ENCODE measurements at regions not wholly inside any gene's neighbourhood (a gene's known extent, or its start where the extent isn't known, plus 50 kb on each side); places are given as distances from the start of the nearest gene placed in this dataset.

DNA sequence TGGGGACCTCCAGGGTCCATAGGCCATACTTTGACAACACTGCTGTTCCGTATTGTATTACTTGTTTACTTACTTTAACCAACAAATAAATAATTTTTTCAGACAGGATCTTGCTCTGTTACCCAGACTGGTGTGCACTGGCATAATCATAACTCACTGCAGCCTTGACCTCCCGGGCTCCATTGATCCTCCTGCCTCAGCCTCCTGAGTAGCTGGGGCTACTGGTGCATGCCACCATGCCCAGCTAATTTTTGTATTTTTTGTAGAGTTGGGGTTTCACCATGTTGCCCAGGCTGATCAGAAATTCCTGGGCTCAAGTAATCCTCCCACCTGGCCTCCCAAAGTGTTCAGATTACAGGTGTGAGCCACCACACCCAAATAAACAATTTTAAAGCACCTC is 64.9 kb upstream of the C15orf39 start:
- H3K4me1 ChIP-seq (ENCODE audit: control insufficient read depth, insufficient read depth, low read length, poor library complexity, severe bottlenecking): no peaks in the 10 kb centered on the region
- H3K4me3 Mint-ChIP-seq: no peak overlapping the region

DNA sequence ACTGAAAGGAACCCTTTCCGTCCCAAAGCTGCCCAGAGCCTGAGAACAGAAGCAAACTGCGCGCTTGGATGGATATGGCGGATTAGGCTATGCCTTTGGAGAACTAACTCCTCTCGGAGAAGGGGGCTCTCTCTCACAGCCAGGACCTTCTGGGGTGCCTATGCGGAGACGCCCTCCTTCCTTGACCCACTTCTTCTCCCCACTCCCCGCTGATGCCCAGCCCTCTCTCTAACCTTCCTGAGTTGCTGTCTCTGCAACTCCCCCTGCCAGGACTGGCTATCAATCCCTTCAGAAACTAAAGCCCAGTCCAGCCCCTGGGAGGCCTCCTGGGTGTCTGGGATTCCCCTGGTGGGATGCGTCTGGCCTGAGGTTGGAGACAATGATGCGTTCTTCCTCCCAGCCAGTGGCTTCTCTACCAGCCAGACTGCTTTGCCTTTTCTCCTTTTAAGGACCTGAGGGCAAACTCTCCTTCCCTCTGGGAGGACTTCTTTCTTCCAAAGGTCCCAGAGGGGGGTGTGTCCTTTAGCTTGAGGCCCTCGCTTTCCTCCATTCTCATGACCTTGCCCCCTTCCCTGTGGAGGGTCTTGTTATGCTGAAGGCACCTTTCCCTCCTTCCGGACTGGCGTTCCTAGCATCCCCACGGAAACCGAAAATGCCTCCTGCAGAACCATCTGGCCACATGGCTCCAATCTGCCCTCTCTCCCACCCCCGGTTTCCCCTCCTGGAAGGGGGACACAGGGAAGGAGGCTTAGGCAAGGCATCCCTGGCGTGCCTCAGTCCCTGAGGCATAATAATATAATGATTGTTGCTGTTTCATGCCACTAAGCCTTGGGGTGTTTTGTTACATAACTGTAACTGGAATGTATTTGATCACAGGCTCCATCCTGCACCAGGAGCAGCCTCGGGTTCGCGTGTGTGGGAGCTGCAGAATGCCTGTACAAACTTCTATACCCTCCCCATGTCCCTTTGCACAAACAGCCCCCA is 63.4 kb upstream of the C15orf39 start:
- Mint-ChIP-seq H3K36me3 (no peaks in the 10 kb centered on the region), H3K9me3 (peaks cover 0 to 25% (median 8%) of the 10 kb centered on the region in 7 donors), H3K4me1 (no peaks in the 10 kb centered on the region), H3K27me3 (peaks cover 9% of the 10 kb centered on the region), H3K4me3 (no peak overlapping the region), H3K27ac (peak overlapping the region in 1 of 3 donors; percentile 23)
- peaks cover 13 to 14% of the 10 kb centered on the region in 2 experiments for H3K9me3 ChIP-seq (ENCODE audit: control insufficient read depth in 2 of 2, low read length in 2 of 2)
- DNase-seq (no peak), ATAC-seq (ENCODE audit: low read depth in 2 of 2) (no peak)
- no peaks in the 10 kb centered on the region for H3K4me1 ChIP-seq (ENCODE audit: control insufficient read depth, insufficient read depth, low read length, poor library complexity, severe bottlenecking)
- no peak overlapping the region for H3K27ac ChIP-seq (ENCODE audit: insufficient read depth, low read length, poor library complexity, severe bottlenecking)
- H3K36me3 ChIP-seq (ENCODE audit: control insufficient read depth, insufficient read depth, low read length): no peaks in the 10 kb centered on the region
- H3K4me3 ChIP-seq (ENCODE audit: low read depth, low read length): no peak overlapping the region
- no peaks in the 10 kb centered on the region for H3K27me3 ChIP-seq (ENCODE audit: control insufficient read depth, insufficient read depth, low read length)

More for the DNA sequence above, 64.9 kb upstream of the C15orf39 start:
- H3K36me3 Mint-ChIP-seq: no peaks in the 10 kb centered on the region
- no peaks in the 10 kb centered on the region for H3K27me3 ChIP-seq (ENCODE audit: control insufficient read depth, insufficient read depth, low read length)
- no peak overlapping the region for H3K27ac Mint-ChIP-seq
- H3K9me3 ChIP-seq (ENCODE audit: control insufficient read depth in 2 of 2, low read length in 2 of 2): no peaks in the 10 kb centered on the region
- H3K9me3 Mint-ChIP-seq: peaks cover 0 to 11% (median 3%) of the 10 kb centered on the region in 7 donors
- ATAC-seq (ENCODE audit: low read depth in 2 of 2): no peak
- H3K4me3 ChIP-seq (ENCODE audit: low read depth, low read length): no peak overlapping the region
- no peak for DNase-seq
- H3K4me1 Mint-ChIP-seq: no peaks in the 10 kb centered on the region
- H3K36me3 ChIP-seq (ENCODE audit: control insufficient read depth, insufficient read depth, low read length): no peaks in the 10 kb centered on the region
- peaks cover 5% of the 10 kb centered on the region for H3K27me3 Mint-ChIP-seq
- H3K27ac ChIP-seq (ENCODE audit: insufficient read depth, low read length, poor library complexity, severe bottlenecking): no peak overlapping the region

GRCh38 chr15:75140080-75140879 is 61.4 kb upstream of the C15orf39 start:
- H3K27ac ChIP-seq (ENCODE audit: insufficient read depth, low read length, poor library complexity, severe bottlenecking): no peak overlapping the region

GRCh38 chr15:75142499-75142898 is 59.2 kb upstream of the C15orf39 start:
- H3K27me3 Mint-ChIP-seq: peaks cover 4% of the 10 kb centered on the region
- H3K4me1 Mint-ChIP-seq: no peaks in the 10 kb centered on the region
- H3K4me3 Mint-ChIP-seq: no peak overlapping the region
- DNase-seq (no peak), ATAC-seq (ENCODE audit: low read depth in 2 of 2) (no peak)
- H3K36me3 Mint-ChIP-seq: no peaks in the 10 kb centered on the region
- H3K27me3 ChIP-seq (ENCODE audit: control insufficient read depth, insufficient read depth, low read length): no peaks in the 10 kb centered on the region
- no peak overlapping the region for H3K27ac Mint-ChIP-seq
- no peak overlapping the region for H3K27ac ChIP-seq (ENCODE audit: insufficient read depth, low read length, poor library complexity, severe bottlenecking)
- no peaks in the 10 kb centered on the region for H3K4me1 ChIP-seq (ENCODE audit: control insufficient read depth, insufficient read depth, low read length, poor library complexity, severe bottlenecking)
- H3K4me3 ChIP-seq (ENCODE audit: low read depth, low read length): no peak overlapping the region
- peaks cover 23 to 39% of the 10 kb centered on the region in 2 experiments for H3K9me3 ChIP-seq (ENCODE audit: control insufficient read depth in 2 of 2, low read length in 2 of 2)
- no peaks in the 10 kb centered on the region for H3K36me3 ChIP-seq (ENCODE audit: control insufficient read depth, insufficient read depth, low read length)
- peaks cover 0 to 38% (median 10%) of the 10 kb centered on the region in 7 donors for H3K9me3 Mint-ChIP-seq

More at GRCh38 chr15:75140080-75140879, 61.4 kb upstream of the C15orf39 start:
- Mint-ChIP-seq H3K27me3 (peaks cover 9% of the 10 kb centered on the region), H3K36me3 (no peaks in the 10 kb centered on the region), H3K4me1 (no peaks in the 10 kb centered on the region), H3K27ac (no peak overlapping the region), H3K9me3 (peaks cover 0 to 38% (median 8%) of the 10 kb centered on the region in 7 donors), H3K4me3 (no peak overlapping the region)
- Histone ChIP-seq H3K27me3 (ENCODE audit: control insufficient read depth, insufficient read depth, low read length) (no peaks in the 10 kb centered on the region), H3K9me3 (ENCODE audit: control insufficient read depth in 2 of 2, low read length in 2 of 2) (peaks cover 23 to 34% of the 10 kb centered on the region in 2 experiments), H3K36me3 (ENCODE audit: control insufficient read depth, insufficient read depth, low read length) (no peaks in the 10 kb centered on the region), H3K4me3 (ENCODE audit: low read depth, low read length) (no peak overlapping the region), H3K4me1 (ENCODE audit: control insufficient read depth, insufficient read depth, low read length, poor library complexity, severe bottlenecking) (no peaks in the 10 kb centered on the region)
- ATAC-seq (ENCODE audit: low read depth in 2 of 2) (no peak), DNase-seq (no peak)

DNA sequence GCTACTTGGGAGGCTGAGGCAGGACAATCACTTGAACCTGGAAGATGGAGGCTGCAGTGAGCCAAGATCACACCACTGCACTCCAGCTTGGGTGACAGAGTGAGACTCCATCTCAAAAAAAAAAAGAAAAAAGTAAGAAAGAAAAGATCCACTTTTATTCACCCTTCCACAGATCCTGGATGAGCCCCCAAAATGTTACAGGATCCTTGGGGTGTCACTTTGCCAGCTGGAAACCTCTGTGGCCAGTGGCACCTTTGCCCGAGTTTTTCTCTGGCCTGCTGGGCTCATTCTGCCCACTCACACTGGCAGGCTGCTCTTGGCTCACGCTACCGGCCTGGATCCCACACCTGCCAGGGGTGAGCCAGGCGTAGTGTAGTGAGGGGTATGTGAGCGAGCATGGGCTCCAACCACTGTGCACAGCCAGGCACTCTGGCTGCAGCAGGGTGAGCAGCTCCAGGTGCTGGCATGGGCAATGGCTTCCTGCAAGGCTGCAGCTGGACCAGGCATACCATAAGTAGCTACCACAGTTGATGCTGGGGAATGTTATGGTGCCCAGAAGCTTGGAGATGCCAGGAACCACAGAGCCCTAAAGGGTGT is 57.8 kb upstream of the C15orf39 start:
- peaks cover 4% of the 10 kb centered on the region for H3K27me3 Mint-ChIP-seq
- H3K9me3 ChIP-seq (ENCODE audit: control insufficient read depth in 2 of 2, low read length in 2 of 2): peaks cover 23 to 39% of the 10 kb centered on the region in 2 experiments
- H3K9me3 Mint-ChIP-seq: peaks cover 0 to 38% (median 10%) of the 10 kb centered on the region in 7 donors

GRCh38 chr15:75145027-75145841 is 56.4 kb upstream of the C15orf39 start:
- H3K4me3 Mint-ChIP-seq: no peak overlapping the region
- Histone ChIP-seq H3K36me3 (ENCODE audit: control insufficient read depth, insufficient read depth, low read length) (no peaks in the 10 kb centered on the region), H3K27me3 (ENCODE audit: control insufficient read depth, insufficient read depth, low read length) (no peaks in the 10 kb centered on the region), H3K27ac (ENCODE audit: insufficient read depth, low read length, poor library complexity, severe bottlenecking) (no peak overlapping the region), H3K4me3 (ENCODE audit: low read depth, low read length) (no peak overlapping the region), H3K4me1 (ENCODE audit: control insufficient read depth, insufficient read depth, low read length, poor library complexity, severe bottlenecking) (no peaks in the 10 kb centered on the region), H3K9me3 (ENCODE audit: control insufficient read depth in 2 of 2, low read length in 2 of 2) (peaks cover 23 to 39% of the 10 kb centered on the region in 2 experiments)
- no peak overlapping the region for H3K27ac Mint-ChIP-seq
- H3K4me1 Mint-ChIP-seq: no peaks in the 10 kb centered on the region
- no peaks in the 10 kb centered on the region for H3K36me3 Mint-ChIP-seq
- H3K27me3 Mint-ChIP-seq: peaks cover 9% of the 10 kb centered on the region
- DNase-seq: no peak
- peaks cover 0 to 38% (median 10%) of the 10 kb centered on the region in 7 donors for H3K9me3 Mint-ChIP-seq
- ATAC-seq (ENCODE audit: low read depth in 2 of 2): no peak

More for the DNA sequence above, 57.8 kb upstream of the C15orf39 start:
- H3K4me1 Mint-ChIP-seq: no peaks in the 10 kb centered on the region
- no peaks in the 10 kb centered on the region for H3K27me3 ChIP-seq (ENCODE audit: control insufficient read depth, insufficient read depth, low read length)
- H3K36me3 ChIP-seq (ENCODE audit: control insufficient read depth, insufficient read depth, low read length): no peaks in the 10 kb centered on the region
- ATAC-seq (ENCODE audit: low read depth in 2 of 2): no peak
- no peak overlapping the region for H3K4me3 ChIP-seq (ENCODE audit: low read depth, low read length)
- H3K4me1 ChIP-seq (ENCODE audit: control insufficient read depth, insufficient read depth, low read length, poor library complexity, severe bottlenecking): no peaks in the 10 kb centered on the region
- no peak overlapping the region for H3K4me3 Mint-ChIP-seq
- H3K27ac ChIP-seq (ENCODE audit: insufficient read depth, low read length, poor library complexity, severe bottlenecking): no peak overlapping the region
- no peaks in the 10 kb centered on the region for H3K36me3 Mint-ChIP-seq
- H3K27ac Mint-ChIP-seq: no peak overlapping the region
- DNase-seq: no peak

DNA sequence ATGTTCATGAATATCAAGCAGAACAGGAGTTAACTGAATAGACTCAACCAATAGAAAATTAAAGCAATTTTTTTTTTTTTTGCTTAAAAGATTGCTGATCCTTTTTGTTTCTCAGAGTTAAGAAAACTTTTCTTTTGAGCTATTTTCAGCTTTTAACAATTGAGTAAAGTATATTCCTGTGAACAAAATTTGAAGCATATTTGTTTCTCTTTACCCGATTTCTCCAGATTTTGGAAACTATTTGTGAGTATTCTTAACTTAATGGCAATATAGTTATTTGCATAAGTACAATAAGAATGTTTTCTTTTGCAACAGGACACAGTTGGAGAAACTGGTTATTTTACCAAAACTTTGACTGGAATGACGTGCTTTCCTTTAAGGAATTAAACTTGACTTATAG is 53.4 kb upstream of the C15orf39 start:
- no peak overlapping the region for H3K4me3 ChIP-seq (ENCODE audit: low read depth, low read length)
- no peak overlapping the region for H3K27ac Mint-ChIP-seq

More for the DNA sequence above, 53.4 kb upstream of the C15orf39 start:
- Mint-ChIP-seq H3K4me3 (no peak overlapping the region), H3K27me3 (peaks cover 5% of the 10 kb centered on the region), H3K9me3 (peaks cover 0 to 14% (median 3%) of the 10 kb centered on the region in 7 donors), H3K4me1 (no peaks in the 10 kb centered on the region), H3K36me3 (no peaks in the 10 kb centered on the region)
- Histone ChIP-seq H3K27me3 (ENCODE audit: control insufficient read depth, insufficient read depth, low read length) (no peaks in the 10 kb centered on the region), H3K27ac (ENCODE audit: insufficient read depth, low read length, poor library complexity, severe bottlenecking) (no peak overlapping the region), H3K9me3 (ENCODE audit: control insufficient read depth in 2 of 2, low read length in 2 of 2) (peaks cover 10 to 25% of the 10 kb centered on the region in 2 experiments), H3K36me3 (ENCODE audit: control insufficient read depth, insufficient read depth, low read length) (no peaks in the 10 kb centered on the region), H3K4me1 (ENCODE audit: control insufficient read depth, insufficient read depth, low read length, poor library complexity, severe bottlenecking) (no peaks in the 10 kb centered on the region)
- ATAC-seq (ENCODE audit: low read depth in 2 of 2) (no peak), DNase-seq (no peak)

All from CD4-positive, CD25-positive, alpha-beta regulatory T cell (primary cell).